Spleen (tissue), 7 donors: ENCODE measurements at regions not wholly inside any gene's neighbourhood (a gene's known extent, or its start where the extent isn't known, plus 50 kb on each side); places are given as distances from the start of the nearest gene placed in this dataset.

Source experiments
- POLR2A ChIP-seq, 3 donors: fragments of 450-650 bp; IDR thresholded peaks; one replicate each; pipeline ENCODE4 v1.5.1; 2017; ENCODE audit warnings: antibody characterized with exemption in 3 of 3, mild to moderate bottlenecking in 1 of 3
- POLR2AphosphoS5 ChIP-seq, 3 donors: sonication (generic); formaldehyde crosslinking; IDR thresholded peaks; one replicate each; pipeline ENCODE4 v1.5.1; 2017; ENCODE audit warnings: antibody characterized with exemption in 3 of 3
- TF ChIP-seq, protein P1 (sequence below), 11 experiments: fragments of 200-600 bp in 7 of 11; fragments of 450-650 bp in 4 of 11; sonication (generic) in 4 of 11; IDR thresholded peaks in 8 of 11; conservative IDR thresholded peaks in 3 of 11; 1 replicate in 7 of 11; 2 replicates in 4 of 11; pipeline versions ENCODE4 v1.4.0 to v1.8.0; 2016 to 2021; ENCODE audit warnings: antibody characterized with exemption in 11 of 11, inconsistent platforms in 4 of 11, mild to moderate bottlenecking in 1 of 11
- donor health status: DM: no; HTN: no; CAD: no; lungs with moderate emphysema.
- donor health status: DM: no; HTN: no; CAD: no.
- donor health status: DM: no; HTN: no; CAD: no.

DNA sequence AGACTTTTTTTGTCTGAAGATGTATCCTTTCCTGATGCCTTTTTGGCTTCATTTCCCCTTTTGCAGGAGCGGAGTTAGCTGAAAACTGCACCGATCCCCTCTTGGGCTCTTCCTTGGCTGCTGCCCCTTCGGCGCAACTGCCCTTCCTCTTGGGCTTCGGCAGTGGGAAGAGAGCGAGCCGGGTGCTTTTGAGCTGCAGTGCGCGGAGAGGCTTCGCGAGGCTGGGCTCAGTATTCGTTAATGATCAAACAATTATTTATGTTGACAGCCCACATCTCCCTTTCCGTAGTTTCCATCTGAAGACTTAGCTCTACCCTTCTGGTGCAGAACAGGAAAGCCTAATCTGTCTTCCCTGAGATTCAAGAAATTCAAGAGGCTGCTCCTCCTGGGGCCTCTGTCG is 170.8 kb downstream of the CSNK2A3 start:
- no peak for TF ChIP-seq POLR2A (IDR thresholded peaks at IDR 0.05)
- TF ChIP-seq, protein P1, sequence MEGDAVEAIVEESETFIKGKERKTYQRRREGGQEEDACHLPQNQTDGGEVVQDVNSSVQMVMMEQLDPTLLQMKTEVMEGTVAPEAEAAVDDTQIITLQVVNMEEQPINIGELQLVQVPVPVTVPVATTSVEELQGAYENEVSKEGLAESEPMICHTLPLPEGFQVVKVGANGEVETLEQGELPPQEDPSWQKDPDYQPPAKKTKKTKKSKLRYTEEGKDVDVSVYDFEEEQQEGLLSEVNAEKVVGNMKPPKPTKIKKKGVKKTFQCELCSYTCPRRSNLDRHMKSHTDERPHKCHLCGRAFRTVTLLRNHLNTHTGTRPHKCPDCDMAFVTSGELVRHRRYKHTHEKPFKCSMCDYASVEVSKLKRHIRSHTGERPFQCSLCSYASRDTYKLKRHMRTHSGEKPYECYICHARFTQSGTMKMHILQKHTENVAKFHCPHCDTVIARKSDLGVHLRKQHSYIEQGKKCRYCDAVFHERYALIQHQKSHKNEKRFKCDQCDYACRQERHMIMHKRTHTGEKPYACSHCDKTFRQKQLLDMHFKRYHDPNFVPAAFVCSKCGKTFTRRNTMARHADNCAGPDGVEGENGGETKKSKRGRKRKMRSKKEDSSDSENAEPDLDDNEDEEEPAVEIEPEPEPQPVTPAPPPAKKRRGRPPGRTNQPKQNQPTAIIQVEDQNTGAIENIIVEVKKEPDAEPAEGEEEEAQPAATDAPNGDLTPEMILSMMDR (IDR thresholded peaks at IDR 0.05 in 8 of 11, conservative IDR thresholded peaks at IDR 0.05 in 3 of 11), result no peak
- TF ChIP-seq POLR2AphosphoS5 (IDR thresholded peaks at IDR 0.05), result no peak
